Retinal pigment epithelial cell (primary cell): ENCODE measurements at regions not wholly inside any gene's neighbourhood (a gene's known extent, or its start where the extent isn't known, plus 50 kb on each side); places are given as distances from the start of the nearest gene placed in this dataset.
A peak's percentile ranks its signal among the peaks of the same experiment; 100 is the strongest.

Experiments used
- DNase-seq: peaks from one replicate; pipeline ENCODE4 v3.0.0-alpha.2; 2010; ENCODE audit warnings: low read depth
- H3K4me3 ChIP-seq: 2 replicates; pipeline ENCODE4 v1.5.1; 2011; ENCODE audit warnings: mild to moderate bottlenecking, low read length, control low read depth, moderate library complexity
- CTCF ChIP-seq: conservative IDR thresholded peaks from 2 replicates; pipeline ENCODE4 v1.5.1; 2011; ENCODE audit warnings: low read depth, low read length, control low read depth, inconsistent platforms

- no peak for TF ChIP-seq CTCF
- no peak for DNase-seq
- H3K4me3 ChIP-seq = no peak overlapping the region
Observed at GRCh38 chr4:17134565-17134964, 236.1 kb upstream of the LDB2 start.

GRCh38 chr4:17134100-17134499 lies 235.7 kb upstream of the LDB2 start:
- no peak overlapping the region for H3K4me3 ChIP-seq

GRCh38 chr4:17132226-17132625 lies 233.8 kb upstream of the LDB2 start:
- no peak for DNase-seq
- TF ChIP-seq CTCF = no peak

More at GRCh38 chr4:17134100-17134499, 235.7 kb upstream of the LDB2 start:
- TF ChIP-seq CTCF = no peak
- no peak for DNase-seq

GRCh38 chr4:17128268-17128667 lies 229.8 kb upstream of the LDB2 start:
- DNase-seq = no peak
- no peak for TF ChIP-seq CTCF

More at GRCh38 chr4:17132226-17132625, 233.8 kb upstream of the LDB2 start:
- no peak overlapping the region for H3K4me3 ChIP-seq

GRCh38 chr4:17126321-17126966 lies 228.0 kb upstream of the LDB2 start:
- no peak for DNase-seq
- H3K4me3 ChIP-seq = no peak overlapping the region
- TF ChIP-seq CTCF = no peak

More at GRCh38 chr4:17128268-17128667, 229.8 kb upstream of the LDB2 start:
- no peak overlapping the region for H3K4me3 ChIP-seq

GRCh38 chr4:17124767-17125166 lies 226.3 kb upstream of the LDB2 start:
- DNase-seq = no peak
- no peak overlapping the region for H3K4me3 ChIP-seq
- peak; percentile 39 for TF ChIP-seq CTCF

- no peak for TF ChIP-seq CTCF
- no peak for DNase-seq
- no peak overlapping the region for H3K4me3 ChIP-seq
Observed at GRCh38 chr4:17120761-17121160, 222.3 kb upstream of the LDB2 start.
